Limb (tissue), 2 donors: ENCODE measurements at regions not wholly inside any gene's neighbourhood (a gene's known extent, or its start where the extent isn't known, plus 50 kb on each side); places are given as distances from the start of the nearest gene placed in this dataset.
"Not testable (repeated sequence)": the region's sequence is repeated elsewhere in the genome, so short reads cannot be mapped to it uniquely, and the experiment has no call there.

Source experiments
- DNase-seq, 2 donors: peaks; one replicate each; pipeline ENCODE4 v3.0.0-alpha.2; 2016; ENCODE audit errors: extremely low spot score in 2 of 2

GRCh38 chr9:41273549-41274267, 84.6 kb upstream of the ZNG1F start:
- DNase-seq = peak; percentile 49 to 84

- DNase-seq = peak in 1 of 2 donors; percentile 32
Observed at GRCh38 chr9:41272879-41273548, 83.9 kb upstream of the ZNG1F start.

- DNase-seq = not testable (repeated sequence)
Observed at GRCh38 chr9:41270992-41271391, 81.9 kb upstream of the ZNG1F start.

GRCh38 chr9:41269471-41269870, 80.4 kb upstream of the ZNG1F start:
- DNase-seq = peak in 1 of 2 donors; percentile 28

- peak in 1 of 2 donors; percentile 31 for DNase-seq
Observed at GRCh38 chr9:41269054-41269453, 79.9 kb upstream of the ZNG1F start.

- DNase-seq = not testable (repeated sequence)
Observed at GRCh38 chr9:41266602-41267001, 77.5 kb upstream of the ZNG1F start.

- not testable (repeated sequence) for DNase-seq
Observed at GRCh38 chr9:41266000-41266399, 76.9 kb upstream of the ZNG1F start.

- DNase-seq = not testable (repeated sequence)
Observed at GRCh38 chr9:41251973-41252372, 62.9 kb upstream of the ZNG1F start.

GRCh38 chr9:41251101-41251500, 62.0 kb upstream of the ZNG1F start:
- not testable (repeated sequence) for DNase-seq

- DNase-seq = not testable (repeated sequence)
Observed at GRCh38 chr9:41246702-41247101, 57.6 kb upstream of the ZNG1F start.
